HG03280 (cell line): ENCODE measurements at regions not wholly inside any gene's neighbourhood (a gene's known extent, or its start where the extent isn't known, plus 50 kb on each side); places are given as distances from the start of the nearest gene placed in this dataset.

Source experiments
- ATAC-seq: cut with Tn5 transposase; IDR thresholded peaks from one replicate; pipeline ENCODE4 v1.9.1; 2021; ENCODE audit warnings: mild to moderate bottlenecking, moderate library complexity; ENCODE audit not compliant: unreplicated experiment

DNA sequence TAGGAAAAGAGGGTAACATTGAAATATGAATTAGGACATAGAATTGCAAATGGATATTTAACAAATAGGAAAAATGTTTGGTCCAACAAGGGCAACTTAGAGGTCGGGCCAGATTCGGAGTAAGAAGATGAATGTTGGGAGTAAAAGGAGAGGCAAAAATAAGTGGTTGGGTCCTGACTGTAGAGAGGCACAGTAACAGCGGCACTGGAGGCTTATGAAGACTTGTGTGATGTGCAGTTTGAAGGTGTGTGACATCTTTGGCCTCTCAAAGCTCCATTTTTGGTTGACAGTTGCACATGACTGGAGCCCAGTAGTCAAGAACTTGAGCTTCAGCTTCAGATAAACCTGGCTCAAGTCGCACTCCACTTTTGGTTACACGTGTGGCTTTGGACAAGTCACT is 109.9 kb upstream of the PAXBP1 start:
- no peak for ATAC-seq

DNA sequence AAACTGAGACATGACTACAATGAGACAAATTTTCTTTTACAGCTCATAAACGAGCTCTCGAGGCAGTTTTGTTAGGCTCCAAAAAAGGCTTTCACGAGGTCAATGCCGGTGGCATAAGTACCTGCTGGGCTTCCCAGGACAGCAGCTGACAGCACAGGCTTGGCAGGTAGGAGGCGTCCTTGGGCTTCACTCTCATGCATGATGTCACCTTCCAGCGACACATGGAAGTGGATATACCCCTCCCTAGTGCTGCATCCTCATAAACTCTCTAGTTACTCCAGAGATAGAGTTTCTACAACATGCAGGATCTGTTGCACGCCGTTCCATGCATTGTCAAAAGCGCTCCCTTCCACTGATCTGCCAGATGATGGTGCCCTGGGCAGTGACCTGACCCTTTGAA is 112.5 kb upstream of the PAXBP1 start:
- no peak for ATAC-seq

DNA sequence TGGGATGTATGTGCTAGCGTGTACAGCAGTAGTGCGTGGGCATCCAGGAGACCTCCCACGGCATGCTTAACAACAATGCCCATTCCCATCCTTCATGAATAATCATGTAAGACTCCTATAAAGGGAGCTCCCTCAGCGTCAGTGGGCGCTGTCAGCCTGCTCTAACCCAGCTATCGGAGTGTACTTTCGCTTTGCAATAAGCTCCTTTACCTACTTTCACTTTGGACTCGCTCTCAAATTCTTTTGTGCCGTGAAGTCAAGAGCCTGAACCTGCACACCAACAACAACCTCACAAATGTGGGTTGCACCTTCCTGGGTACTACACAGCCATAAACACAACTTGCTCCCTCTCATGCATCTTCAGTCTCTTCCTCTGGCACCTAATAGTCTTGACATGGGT is 114.8 kb upstream of the PAXBP1 start:
- no peak for ATAC-seq

DNA sequence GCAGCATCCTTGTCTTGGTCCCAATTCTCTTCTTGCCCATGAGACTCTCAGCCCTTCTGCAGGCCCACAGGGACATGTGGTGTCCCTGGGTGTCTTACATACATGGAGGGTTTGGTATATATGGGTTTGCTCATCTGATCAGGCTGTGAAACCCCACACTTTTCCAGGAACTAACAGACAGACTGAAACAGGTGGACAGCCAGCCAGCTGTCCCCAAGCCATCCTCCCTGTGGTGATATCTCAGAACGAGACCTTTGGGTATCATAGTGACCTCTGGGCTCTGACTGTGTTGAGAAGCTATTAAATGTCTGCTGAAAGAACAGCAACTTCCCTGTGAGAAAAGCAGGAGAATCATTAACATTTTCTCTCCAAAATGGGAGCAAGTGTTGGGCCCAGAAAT is 115.5 kb upstream of the PAXBP1 start:
- no peak for ATAC-seq

DNA sequence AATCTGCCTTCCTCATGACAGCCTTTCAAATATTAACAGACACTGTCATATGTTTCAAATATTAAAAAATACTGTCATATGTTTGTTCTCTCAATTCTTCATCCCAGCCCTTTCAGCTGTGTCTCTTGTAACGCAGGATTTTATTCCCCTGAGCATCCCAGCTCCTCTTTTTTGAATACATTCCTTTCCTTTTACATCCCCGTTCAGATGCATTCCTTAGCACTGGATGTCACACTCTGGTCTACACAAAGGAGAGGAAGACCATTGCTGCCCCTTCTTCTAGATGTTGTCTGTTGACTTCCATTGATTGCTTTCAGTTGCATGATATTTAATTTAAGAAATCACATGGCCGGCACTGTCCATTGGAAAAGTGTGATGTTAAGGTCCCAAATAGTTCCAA is 117.4 kb upstream of the PAXBP1 start:
- no peak for ATAC-seq

DNA sequence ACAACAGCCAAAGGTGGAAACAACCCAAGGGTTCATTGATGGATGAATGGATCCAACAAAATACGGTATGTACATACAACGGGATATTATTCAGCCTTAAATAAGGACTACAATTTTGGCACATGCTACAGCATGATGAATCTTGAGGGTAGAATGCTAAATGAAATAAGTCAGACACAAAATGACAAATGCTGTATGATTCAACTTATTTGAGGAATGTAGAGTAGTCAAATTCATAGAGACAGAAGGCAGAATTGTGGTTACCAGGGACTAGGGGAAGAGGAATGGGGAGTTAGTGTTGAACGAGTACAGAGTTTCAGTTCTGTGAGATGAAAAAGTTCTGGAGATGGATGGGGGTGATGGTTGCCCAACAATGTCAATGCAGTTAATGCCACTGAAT is 118.0 kb upstream of the PAXBP1 start:
- ATAC-seq: no peak

DNA sequence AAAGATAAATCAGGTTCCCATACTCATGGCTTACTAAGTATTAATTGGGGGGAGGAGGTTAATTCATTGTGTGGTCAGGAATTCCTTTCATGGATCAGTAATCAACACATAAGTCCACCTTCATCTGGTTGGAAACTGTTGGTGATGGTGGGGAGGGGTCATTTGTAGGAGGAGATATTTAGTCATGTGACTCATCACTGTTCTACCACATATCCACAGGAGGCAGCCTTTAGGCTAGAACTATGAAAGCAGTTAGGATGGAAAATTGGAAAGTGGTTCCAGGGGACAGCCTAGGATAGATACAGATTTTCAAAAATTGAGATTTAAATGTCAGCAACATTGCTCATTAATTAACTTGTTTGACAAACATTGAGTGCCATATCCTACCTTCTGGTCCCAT is 122.8 kb upstream of the PAXBP1 start:
- ATAC-seq: no peak

DNA sequence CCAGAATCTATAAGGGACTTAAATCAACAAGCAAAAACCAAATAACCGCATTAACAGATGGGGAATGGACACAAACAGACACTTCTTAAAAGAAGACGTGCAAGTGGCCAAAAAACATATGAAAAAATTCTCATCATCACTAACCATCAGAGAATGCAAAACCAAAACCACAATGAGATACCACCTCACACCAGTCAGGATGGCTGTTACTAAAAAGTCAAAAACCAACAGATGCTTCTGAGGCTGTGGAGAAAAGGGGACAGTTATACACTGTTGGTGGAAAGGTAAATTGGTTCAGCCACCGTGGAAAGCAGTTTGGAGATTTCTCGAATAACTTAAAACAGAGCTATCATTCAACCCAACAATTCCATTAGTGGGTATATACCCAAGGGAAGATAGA is 124.9 kb upstream of the OLIG2 start:
- ATAC-seq: no peak

DNA sequence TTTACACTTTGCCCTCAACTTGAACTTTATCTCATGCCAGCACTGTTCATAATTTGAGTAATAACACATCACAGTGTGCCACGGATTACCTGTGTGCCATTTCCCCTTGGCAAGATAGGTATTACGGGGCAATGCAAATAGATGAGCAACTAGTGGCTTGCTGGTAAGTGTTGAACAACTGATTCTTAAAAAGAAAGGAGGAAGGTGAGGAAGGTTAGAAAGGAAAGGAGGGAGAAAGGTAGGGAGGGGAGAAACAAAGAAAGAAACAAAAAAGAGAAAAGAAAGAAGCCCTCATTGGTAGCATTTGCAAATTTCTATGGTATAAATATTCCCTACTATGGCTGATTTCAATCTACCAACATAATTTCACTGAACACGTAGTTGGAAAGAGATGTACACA is 118.2 kb upstream of the OLIG2 start:
- no peak for ATAC-seq

DNA sequence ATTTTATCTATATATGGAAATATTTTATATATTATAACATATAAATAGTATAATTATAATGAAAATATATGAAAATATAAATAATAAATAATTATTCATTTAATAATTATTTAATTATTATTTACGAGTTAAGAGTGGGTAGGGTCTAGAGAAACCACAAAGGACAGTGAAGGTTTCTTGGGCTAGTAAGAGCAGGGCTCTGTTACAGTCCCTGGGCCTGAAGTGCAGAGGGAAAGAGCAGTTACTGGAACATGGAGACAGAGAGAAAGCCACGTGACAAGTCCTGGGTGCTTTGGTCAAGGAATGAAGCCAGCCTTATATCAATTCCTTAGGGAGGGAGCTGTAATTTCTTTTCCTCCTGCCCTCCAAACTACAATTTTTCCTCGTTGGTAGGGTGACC is 117.2 kb upstream of the OLIG2 start:
- no peak for ATAC-seq

DNA sequence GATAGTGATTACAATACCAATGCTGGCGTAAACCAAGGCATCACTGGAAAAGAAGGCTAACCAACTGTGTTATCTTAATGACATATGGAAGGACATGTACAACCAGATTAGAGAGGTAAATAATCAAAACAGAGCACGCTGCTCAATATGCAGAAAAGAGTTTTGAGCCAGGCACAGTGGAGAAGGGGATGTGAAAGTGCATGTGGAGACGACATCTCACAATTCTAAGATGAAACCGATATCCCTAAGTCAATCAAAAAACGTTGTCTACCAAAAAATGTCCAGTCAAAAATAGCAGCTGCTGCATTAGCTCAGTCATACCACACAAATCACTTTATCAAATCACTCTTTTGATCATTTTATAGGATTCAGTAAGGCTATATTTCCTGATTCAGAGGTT is 116.3 kb upstream of the OLIG2 start:
- no peak for ATAC-seq

DNA sequence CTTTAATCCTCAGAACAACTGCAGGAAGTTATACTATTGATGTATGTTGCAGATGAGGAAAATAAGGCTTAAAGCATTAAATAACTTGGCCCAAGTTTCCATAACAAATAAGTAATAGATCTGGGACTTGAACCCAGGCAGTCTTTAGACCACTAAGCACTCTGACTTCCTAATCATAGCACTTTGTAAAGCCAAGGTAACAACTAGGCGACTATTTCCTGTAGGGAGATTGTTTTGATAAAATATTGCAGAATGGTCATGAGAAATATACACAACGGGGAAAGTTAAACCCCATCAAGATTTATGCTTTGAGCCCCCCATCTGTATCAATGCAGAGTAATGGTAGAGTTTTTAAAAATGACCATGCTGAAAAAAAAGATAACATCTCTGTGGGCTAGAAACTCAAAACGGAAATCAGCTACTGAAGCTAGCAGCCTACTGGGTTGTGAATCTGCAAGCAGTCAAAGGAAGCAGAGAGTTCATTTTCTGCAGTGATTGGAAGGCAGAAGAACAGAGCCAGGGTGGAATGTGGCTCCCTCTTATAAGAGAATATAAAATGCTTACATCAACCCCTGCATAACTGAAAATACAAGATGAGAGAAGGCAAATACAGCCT is 111.2 kb upstream of the OLIG2 start:
- no peak for ATAC-seq

DNA sequence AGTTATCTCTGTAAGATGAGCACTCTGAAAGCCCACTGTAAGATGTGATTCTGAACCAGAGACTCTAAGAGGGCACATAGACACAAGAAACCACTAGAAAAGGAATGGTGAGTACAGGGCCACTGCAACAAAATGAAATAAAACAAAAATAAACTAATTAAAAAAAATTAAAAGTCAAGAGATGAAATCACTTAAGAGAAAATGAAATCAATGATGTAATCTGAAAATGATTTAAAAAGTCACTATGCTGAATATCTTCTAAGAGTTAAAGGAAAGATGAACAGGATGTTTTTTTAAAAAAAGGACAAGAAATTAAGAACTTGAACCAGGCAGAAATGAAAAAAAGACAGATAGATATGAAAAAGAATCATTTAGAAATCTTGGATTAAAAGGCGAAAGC is 110.6 kb upstream of the OLIG2 start:
- no peak for ATAC-seq

DNA sequence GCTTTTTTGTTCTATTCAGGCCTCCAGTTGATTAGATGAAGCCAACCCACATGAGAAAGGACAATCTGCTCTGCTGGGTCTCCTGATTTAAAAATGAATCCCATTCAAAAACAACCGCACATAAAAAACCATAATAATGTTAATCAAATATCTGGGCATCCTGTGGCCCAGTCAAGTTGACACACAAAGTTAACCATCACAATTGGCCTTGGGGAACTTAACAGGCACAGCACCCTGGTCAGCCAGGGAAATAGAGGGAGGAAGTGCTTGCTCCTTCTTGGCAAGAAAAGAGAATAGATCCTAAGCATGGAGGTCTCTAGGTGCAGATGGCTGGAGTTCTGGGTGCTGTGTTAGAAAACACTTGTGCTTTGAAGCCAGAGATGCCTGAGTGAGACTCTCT is 109.6 kb upstream of the OLIG2 start:
- ATAC-seq: no peak

DNA sequence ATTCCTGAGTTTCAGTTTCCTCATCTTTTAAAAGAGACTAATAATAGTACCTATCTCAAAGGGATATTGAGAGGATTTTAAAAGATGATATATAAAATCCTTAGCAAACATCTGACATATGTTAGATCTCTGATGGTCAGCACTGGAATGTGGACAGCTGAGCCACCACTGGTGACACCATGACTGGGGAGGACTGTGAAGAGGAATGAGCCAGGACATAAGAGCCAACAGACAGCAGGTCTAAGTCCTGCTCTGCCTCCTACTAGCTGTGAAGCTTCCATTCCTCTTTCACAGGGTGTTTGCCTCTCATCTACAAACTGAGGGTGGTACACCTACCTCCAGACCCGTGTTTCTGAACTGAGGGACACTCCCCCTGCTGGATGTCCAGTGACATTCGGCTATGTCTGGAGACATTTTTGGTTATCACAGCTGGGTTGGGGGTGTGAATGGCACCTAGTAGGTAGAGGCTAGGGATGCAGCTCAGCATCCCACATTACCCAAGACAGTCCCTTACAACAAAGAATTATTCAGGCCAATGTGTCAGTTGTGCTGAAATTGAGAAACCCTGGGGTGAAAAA is 109.1 kb upstream of the OLIG2 start:
- ATAC-seq: no peak

DNA sequence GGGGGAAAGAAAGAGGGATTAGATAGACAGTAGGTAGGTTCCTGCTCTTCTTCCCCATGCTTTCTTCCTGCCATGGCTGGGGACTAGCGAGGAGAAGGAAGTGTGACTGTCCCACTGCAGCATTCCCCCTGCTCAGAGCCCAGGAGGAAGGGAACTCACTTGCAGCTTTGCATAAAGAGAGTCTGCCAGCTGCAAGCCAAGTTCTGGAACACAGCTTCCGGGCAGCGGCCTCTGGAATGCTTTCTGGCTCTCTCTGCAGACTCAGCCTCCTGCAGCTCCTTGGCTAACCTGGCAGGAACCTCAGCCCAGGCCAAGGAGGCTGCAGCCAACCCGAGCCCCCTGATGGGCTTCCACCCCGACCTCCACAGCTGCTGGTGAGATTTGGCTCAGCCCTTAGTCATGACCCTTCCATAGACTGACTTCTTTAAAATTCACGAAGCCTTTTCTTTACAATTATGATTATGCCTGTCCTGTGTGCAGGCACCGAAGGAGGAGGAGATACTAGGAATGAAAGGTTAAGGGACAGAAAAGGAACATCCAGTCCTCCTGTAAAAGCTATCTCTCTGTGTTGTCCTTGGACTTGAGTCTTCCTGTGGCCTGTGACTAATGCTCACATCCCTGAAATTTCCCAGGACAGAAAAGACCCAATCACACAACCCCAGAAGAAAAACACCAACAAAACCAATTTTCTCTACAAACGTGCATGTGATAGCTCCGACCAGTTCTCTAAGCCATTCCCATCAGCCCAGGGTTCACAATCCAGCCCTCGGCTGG is 108.2 kb upstream of the OLIG2 start:
- no peak for ATAC-seq

DNA sequence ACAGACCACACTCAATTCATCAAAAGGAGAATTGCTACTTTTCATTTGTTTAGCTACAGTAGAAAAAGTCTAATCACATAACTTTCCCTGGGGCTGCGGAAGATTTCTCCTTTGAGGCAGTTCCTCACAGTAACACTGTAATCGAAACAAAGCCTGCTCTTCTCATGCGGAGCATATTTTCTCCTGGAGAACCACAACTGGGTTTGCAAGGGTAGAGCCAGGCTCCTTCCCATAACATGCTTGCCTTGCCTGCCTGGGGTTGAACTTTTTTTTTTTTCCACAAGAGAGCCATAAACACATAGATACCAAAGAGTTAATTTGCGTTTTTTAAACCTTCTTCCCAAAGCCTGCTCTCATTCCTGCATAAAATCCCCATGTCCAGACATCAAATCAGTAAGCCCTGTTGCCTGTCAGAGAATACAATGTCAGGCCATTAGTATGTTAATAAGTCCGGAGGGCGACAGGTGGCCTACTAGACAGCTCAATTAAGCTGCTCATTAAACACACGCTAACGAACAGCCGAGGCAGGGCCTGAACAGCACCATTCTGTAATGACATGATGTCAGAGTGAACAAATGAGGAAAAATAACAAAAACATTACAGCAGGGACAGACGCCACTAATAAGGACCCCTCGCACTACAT is 107.1 kb upstream of the OLIG2 start:
- ATAC-seq: no peak

DNA sequence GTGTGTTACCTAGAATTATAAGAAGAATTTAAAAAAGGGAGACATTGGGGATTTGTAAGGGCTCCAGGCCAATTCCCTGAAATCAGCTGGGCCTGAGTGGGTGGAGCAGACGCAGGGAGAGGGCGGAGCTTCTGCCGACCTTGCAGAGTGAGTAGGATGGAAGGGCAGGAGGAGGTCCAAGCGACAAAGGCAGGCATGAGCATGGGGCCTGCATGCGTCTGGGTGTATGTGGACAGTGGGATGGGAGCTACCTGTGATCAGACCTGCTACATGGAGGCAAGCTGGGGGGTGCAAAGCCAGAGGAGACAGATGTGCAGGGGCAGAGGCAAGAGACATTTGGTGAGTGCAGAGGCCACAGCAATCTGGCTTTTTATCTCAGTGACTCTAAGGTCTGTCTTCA is 105.3 kb upstream of the OLIG2 start:
- no peak for ATAC-seq

DNA sequence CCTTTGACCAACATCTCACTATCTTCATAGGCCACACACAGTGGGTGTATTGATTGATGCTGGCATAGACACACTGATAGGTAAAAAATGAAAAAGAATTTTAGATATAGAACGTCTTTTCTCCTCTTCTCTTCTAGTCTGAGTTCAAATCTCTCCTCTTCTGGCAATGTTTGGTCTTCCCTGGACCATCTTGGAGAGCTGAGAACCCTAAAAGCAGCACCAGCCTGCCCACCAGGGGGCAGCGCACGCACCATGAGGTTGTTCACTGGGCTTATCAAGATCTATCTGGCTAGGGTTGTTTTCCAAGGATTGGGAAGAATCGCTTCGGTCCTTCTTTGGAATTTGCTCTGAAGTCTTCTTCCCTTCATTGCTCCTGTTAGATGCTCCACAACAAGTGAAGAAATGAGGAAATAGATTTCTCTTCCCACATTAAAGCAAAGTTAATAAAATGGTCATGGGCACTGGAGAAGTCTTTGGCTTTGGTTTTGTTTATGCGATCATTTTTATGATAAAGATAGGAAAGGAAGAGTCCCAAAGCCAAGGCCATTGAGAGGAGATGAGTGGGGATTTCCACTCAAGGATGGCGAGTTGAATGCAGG is 104.0 kb upstream of the OLIG2 start:
- no peak for ATAC-seq

DNA sequence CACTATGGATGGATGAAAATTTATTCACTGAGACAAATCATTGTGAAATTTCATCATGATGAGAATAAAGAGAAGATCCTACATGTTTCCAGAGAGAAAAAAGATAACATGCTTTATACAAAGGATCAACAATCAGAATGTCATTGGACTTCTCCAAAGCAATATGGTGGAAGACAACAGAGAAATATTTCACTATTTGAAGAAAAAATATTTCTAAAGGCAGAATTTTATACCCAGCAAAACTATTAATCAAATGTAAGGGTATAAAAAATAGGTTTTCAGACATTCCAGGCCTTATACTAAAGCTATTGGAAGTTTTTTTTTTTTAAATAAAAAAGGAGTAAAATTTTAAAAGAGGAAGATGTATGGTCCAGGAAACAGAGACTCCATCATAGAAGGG is 100.6 kb upstream of the OLIG2 start:
- ATAC-seq: no peak

DNA sequence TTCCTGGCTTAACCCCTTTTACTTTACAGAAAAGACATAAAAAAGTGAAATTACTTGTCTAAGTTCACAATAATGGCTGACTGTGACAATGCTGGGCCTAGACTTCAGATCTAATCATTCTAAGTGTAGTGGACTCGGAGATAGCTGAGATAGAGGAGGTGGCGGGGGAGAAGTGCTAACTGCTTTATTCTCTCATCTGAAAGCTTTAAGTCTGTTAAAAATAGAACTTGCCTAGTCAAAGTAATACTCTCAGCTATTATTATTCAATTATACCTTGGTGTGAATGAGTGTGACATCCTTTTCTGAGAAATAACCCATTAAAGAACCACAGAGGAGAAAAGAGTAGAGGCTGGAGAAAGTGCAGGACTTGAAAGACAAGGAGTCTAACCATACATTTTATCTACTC is 96.1 kb upstream of the OLIG2 start:
- peak; percentile 71 for ATAC-seq

DNA sequence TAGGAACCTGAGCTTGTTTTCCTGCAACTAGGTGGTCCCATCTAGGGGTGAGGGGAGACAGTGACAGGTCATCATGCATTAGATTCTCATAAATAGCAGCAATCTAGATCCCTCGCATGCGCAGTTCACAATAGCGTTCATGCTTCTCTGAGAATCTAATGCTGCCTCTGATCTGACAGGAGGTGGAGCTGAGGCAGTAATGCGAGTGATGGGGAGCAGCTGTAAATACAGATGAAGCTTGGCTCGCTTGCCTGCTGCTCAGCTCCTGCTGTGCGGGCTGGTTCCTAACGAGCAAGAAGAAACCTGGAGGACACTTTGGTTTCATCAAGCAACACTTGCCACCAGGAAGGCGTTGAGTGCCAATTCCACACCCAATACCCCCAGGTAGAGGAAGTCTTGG is 95.1 kb upstream of the OLIG2 start:
- ATAC-seq: no peak
